ELF-1 (cell line): ENCODE measurements at regions not wholly inside any gene's neighbourhood (a gene's known extent, or its start where the extent isn't known, plus 50 kb on each side); places are given as distances from the start of the nearest gene placed in this dataset.
A peak's percentile ranks its signal among the peaks of the same experiment; 100 is the strongest.
"Not testable (repeated sequence)": the region's sequence is repeated elsewhere in the genome, so short reads cannot be mapped to it uniquely, and the experiment has no call there.

Source experiments
- DNase-seq: peaks from one replicate; pipeline ENCODE4 v3.0.0-alpha.2; 2016; ENCODE audit warnings: low read depth, low spot score

- DNase-seq, result no peak
Measured at GRCh38 chr10:36765782-36766414, 359.5 kb upstream of the ANKRD30A start.

- DNase-seq, result no peak
Measured at GRCh38 chr10:36764823-36765222, 360.6 kb upstream of the ANKRD30A start.

GRCh38 chr10:36761121-36761520, 364.3 kb upstream of the ANKRD30A start:
- no peak for DNase-seq

GRCh38 chr10:36759141-36759805, 366.1 kb upstream of the ANKRD30A start:
- no peak for DNase-seq

- DNase-seq, result no peak
Measured at GRCh38 chr10:36748128-36748871, 377.1 kb upstream of the ANKRD30A start.

- DNase-seq, result no peak
Measured at GRCh38 chr10:36739884-36740445, 385.4 kb upstream of the ANKRD30A start.

- no peak for DNase-seq
Measured at GRCh38 chr10:36738738-36739431, 386.5 kb upstream of the ANKRD30A start.

- DNase-seq, result no peak
Measured at GRCh38 chr10:36736311-36736710, 389.1 kb upstream of the ANKRD30A start.

GRCh38 chr10:36734590-36734989, 390.8 kb upstream of the ANKRD30A start:
- not testable (repeated sequence) for DNase-seq

GRCh38 chr10:36730316-36730715, 395.1 kb upstream of the ANKRD30A start:
- no peak for DNase-seq

GRCh38 chr10:36728626-36729025, 396.8 kb upstream of the ANKRD30A start:
- DNase-seq, result no peak

GRCh38 chr10:36725581-36726520, 399.5 kb upstream of the ANKRD30A start:
- peak; percentile 95 for DNase-seq

- DNase-seq, result no peak
Measured at GRCh38 chr10:36722777-36723176, 402.6 kb upstream of the ANKRD30A start.

GRCh38 chr10:36721871-36722270, 403.5 kb upstream of the ANKRD30A start:
- no peak for DNase-seq

- no peak for DNase-seq
Measured at GRCh38 chr10:36720895-36721294, 404.5 kb upstream of the ANKRD30A start.

GRCh38 chr10:36717118-36717517, 408.3 kb upstream of the ANKRD30A start:
- DNase-seq, result no peak

GRCh38 chr10:36716291-36716690, 409.1 kb upstream of the ANKRD30A start:
- DNase-seq, result no peak

- DNase-seq, result no peak
Measured at GRCh38 chr10:36712695-36713094, 412.7 kb upstream of the ANKRD30A start.

- no peak for DNase-seq
Measured at GRCh38 chr10:36711361-36711760, 414.0 kb upstream of the ANKRD30A start.

- DNase-seq, result no peak
Measured at GRCh38 chr10:36704124-36704523, 421.3 kb upstream of the ANKRD30A start.

GRCh38 chr10:36703179-36703578, 422.2 kb upstream of the ANKRD30A start:
- DNase-seq, result no peak
